HG02938 (cell line): ENCODE measurements at regions not wholly inside any gene's neighbourhood (a gene's known extent, or its start where the extent isn't known, plus 50 kb on each side); places are given as distances from the start of the nearest gene placed in this dataset.

ENCODE experiments used
- ATAC-seq: cut with Tn5 transposase; IDR thresholded peaks from one replicate; pipeline ENCODE4 v1.9.1; 2021; ENCODE audit warnings: mild to moderate bottlenecking, moderate library complexity; ENCODE audit not compliant: unreplicated experiment

DNA sequence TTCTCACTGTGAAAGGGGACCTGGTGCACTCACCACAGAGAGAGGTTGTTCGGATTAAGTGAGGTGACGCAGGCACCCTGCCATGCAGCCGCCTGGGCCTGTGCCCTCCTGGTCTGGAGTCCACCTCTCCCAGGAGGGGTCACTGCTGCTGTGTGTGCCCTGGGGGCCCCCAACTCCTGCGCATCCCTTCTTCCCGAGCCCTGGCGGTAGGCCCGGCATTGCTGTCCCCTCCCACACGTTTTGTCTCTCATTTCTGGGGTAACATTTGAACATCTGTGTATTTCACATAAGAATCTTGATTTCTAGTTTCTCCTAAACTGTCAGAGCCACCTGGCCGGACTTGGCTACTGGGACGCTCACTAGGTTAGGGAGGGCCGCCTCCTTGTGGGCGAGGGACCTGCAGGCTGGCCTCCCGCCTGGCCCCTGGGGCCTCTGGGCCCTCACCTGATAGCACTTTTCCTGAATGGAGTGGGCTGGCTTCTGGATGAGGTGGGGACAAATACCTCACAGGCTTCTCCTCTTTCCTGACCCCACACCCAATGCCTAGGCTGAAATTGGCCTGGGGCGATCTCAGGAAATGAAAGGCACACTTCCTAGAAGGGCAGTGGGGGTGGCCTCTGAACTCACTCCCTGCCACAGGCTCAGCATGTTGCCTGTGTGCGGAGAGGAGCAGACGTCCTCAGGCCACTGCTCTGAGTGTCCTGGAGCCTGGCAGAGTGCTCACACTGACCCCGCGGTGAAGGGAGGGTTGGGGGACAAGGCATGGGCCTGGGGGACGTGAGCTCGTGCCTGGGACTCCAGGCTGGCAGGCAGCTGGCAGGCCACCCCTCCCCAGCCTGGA, 104.2 kb upstream of the PRR23E start:
- no peak for ATAC-seq

DNA sequence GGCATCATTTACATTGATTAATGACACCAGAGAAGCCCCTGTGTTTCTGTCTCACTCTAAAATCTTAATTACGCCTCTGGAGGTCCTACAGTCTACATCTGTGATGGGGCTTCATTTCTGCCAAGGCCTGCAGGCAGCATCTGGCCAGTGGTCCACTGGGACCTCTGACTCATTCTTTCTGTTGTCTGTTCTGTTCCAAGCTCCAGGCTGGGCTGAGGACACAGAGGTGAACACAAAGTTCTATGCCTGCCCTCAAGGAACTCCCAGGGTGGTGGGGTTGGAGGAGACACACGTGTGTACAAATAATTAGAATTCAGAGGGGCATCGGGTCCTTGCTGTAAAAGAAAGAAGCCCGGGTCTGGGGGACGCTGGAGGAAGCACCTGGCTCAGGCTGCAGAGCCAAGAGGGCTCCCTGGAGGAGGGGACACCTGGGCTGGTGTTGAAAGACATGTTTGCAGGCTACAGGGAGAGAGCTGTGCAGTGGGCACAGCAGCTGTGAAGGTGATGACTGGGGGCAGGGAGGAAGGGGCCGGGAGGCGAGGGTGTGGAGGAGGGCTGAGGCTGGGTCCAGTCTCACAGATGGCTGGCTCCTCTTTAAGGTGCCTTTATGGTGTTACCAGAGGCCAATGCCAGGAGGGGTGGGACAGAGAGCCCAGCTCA, 103.3 kb upstream of the PRR23E start:
- no peak for ATAC-seq

DNA sequence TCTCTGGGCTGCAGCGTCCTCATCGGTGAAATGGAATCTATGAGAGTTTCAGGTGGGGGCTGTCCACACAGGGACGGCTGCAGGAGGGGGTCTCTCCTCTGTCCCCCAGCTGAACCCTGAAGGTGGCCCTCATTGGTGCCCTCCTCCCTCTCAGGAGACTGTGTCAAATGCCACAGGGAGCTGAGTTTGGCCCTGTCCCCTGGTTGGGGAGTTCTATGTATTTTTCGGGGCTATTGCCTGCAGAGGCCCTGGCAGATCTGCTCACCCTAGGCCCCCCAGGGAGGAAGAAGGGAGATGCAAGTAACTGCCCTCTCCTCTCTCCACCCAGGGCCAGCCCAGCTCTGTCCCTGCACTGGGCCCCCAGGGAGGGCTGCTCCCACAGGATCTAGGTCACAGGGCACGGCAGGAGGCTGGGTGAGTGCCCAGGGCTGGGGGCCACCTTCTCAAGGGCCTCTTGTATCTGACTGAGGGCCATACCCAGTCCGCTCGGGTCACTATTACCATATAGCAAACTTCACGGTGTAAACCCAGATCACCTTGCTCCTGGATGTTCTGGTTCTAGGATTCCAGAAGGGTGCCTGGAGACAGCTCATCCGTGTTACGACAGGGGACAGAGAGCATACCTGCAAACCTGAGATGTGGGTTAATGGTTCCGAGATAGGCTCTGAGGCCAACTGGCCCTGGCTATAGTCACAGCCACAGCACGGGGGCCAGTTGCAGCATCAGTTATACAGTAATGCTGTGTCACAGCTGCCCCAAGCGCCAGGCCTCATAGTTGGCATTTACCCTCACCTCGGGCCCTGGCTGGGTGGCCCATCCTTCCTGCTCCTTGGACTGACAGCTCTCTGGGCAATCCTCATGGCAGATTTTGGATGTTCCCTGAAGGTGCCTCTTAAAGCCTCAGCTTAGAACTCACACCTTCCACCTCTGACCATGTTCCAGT, 102.4 kb upstream of the PRR23E start:
- ATAC-seq: no peak

DNA sequence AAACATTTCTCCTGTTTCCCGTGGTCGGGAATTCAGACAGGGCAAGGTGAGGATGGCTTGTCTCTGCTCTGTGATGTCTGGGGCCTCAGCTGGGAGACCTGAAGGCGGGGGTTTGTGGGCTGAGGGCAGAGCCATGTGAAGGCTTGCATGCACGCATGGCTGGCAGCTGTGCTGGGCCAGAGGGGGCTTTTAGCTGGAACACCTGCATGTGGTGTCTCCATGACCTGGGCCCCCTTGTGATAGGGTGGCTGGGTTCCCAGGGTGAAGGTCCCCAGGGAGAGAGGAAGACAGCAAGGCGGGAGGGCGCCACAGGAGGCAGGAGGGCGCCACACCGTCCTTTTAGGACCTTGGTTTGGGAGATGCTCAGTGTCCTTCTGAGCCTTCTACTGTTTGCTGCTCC, 101.6 kb upstream of the PRR23E start:
- ATAC-seq: no peak

DNA sequence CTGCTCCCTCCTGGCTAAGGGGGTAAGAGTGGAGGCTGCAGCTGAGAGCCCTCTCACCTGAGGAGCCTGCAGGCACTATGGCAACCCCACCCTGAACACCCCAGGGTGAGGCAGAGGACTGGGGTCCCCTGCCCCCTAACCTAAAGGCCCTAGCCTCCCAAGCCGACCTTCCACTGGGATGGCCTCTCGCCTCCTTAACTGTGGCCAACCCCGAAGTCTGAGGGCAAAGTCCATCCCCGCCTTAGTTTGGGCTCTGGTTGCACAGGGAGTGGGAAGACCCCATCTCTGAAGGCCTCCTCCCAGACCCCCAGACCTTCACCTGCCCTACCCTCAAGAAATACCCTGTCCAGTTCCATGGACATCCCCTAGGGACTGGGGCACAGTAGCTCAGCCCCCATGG, 100.6 kb upstream of the PRR23E start:
- ATAC-seq: no peak

DNA sequence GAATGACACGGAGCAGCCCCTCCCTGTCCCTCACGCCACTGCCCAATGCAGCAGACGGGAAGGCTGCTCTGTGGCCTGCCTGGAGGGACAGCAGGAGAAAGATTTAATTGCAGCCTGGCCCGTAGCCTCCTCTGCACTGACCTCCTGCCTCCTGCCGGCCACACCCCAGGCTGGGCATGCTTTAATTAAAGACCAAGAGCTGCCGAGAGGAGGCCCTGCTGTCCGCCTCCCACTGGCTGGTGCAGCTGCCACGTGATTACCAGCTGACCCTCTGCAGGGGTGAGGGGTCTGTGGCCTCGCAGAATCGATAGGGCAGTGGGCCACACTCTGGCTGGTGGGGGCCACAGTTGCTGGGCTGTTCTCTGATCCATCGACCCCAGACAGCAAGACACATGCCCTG, 100.2 kb upstream of the PRR23E start:
- no peak for ATAC-seq

DNA sequence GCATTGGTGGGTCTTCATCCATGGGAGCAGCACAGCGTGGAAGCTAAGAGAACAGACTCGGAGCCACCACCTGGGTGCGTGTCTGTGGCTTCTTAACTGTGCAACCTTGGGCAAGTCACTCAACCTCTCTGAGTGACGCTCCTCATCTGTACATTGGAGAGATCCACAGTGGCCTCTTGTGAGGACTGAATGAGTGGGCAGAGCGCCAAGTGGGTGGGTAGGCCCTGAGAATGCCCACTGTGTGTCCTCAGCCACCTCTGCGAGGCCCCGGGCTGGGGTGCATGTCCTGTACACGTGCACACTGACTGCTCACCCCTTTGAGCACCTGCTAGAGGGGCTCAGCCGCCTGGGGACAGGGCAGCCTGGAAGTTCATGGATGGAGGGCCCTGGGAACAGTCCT, 99.6 kb upstream of the PRR23E start:
- ATAC-seq: no peak

DNA sequence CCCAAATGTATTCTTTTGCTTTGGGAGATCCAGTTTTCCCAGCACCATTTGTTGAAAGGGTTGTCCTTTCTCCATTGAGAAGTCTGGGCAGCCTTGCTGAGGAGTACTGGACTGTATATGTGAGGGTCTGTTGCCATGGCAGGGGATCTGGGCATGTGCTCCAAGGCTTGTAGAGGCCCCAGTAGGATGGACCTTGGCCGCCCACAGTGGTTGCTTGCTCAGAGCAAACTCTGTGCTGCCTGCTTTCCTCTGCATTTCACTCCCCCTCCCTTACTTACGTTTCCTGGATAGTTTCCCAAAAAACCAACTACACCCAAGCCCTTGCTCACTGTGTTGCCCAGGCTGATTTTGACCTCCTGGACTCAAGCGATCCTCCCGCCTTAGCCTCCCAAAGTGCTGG, 97.2 kb upstream of the PRR23E start:
- ATAC-seq: no peak

DNA sequence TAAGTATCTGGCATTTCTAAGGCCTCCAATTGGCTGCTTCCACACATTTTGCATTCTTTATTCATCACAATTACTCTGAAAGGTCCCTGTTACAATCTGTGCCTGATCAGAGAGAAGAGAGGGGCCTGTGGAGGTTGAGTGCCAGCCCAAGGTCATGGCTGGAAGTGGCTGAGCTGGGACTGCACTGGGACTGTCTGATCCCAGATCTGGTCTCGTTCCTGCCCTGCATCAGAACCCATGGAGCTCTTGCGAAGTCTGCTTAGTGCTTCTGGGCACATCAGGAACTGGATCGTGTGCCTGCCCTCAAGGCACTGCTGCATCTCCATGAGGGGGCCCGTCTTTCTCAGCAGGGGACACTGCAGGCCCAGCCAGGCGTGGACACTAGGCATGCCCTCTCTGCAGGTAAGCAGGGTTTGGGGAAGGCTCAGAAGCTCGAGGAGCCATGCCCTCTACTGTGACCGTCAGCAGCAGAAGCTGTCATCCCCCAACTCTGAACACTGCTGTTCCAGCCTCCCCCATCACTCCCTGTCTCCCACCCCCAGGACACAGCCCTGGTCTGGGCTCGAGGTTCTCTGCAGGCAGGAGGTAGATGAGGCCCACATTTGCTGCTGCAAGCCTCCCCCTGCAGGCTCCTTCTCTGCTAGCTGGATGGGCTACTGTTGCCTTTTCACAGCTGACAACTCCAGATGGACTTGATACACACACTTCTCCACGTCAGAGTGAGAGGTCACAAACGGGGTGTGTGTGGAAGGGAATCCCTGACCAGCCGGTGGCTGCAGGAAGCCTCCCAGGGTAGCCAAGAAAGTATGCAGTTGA, 96.5 kb upstream of the PRR23E start:
- ATAC-seq: no peak

DNA sequence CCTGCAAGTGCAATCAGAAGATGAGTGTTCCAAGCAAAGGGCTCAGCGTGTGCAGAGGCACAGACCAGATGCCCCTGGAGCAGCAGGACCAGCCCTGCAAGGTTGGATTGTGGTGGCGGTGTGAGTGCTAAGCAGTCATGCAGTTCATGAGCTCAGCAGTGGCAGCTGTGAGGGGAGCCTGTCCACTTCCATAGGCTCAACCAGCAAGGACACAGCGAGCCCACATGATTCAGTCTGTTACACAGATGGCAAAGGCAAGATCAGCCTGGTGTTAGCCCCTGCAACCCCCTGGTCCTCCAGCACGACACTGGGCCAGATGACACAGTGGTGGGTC, 95.9 kb upstream of the PRR23E start:
- ATAC-seq: no peak

DNA sequence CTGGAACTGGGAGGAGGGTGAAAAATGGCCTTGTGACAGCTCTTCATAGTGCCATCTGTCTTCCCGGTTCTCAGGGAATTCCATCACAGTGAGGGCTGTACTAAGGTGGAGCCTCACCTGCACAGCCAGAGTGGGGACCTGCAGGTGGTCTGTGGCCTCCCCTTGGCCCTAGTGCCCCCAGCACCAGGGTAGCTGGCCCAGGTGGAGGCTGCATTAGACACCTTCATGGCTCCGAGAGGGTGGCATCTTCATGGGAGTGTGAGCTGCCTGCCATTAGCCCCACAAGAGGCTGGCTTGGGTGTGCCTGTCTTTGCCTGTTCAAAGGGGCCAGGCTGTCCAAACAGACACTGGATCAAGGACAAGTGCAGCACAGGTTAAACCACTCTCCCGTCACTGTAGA, 95.5 kb upstream of the PRR23E start:
- no peak for ATAC-seq

DNA sequence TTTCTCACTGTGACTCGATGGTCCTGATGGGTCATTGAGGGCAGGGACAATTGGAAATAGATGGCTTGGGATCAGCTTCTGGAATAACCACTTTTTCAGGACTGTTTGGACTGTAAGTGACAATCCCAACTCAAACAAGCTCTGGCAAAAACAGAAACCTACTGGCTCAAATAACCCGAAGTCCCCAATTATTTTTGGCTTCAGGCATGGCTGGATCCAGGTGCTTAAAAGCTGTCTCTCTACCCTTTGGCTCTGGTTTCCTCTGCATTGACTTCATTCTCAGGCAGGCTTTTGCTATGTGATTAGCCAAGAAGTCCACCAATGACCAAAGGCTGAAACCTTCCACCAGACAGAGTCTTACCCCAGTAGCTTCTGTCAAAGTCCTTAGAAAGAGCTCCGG, 92.9 kb upstream of the PRR23E start:
- ATAC-seq: no peak

DNA sequence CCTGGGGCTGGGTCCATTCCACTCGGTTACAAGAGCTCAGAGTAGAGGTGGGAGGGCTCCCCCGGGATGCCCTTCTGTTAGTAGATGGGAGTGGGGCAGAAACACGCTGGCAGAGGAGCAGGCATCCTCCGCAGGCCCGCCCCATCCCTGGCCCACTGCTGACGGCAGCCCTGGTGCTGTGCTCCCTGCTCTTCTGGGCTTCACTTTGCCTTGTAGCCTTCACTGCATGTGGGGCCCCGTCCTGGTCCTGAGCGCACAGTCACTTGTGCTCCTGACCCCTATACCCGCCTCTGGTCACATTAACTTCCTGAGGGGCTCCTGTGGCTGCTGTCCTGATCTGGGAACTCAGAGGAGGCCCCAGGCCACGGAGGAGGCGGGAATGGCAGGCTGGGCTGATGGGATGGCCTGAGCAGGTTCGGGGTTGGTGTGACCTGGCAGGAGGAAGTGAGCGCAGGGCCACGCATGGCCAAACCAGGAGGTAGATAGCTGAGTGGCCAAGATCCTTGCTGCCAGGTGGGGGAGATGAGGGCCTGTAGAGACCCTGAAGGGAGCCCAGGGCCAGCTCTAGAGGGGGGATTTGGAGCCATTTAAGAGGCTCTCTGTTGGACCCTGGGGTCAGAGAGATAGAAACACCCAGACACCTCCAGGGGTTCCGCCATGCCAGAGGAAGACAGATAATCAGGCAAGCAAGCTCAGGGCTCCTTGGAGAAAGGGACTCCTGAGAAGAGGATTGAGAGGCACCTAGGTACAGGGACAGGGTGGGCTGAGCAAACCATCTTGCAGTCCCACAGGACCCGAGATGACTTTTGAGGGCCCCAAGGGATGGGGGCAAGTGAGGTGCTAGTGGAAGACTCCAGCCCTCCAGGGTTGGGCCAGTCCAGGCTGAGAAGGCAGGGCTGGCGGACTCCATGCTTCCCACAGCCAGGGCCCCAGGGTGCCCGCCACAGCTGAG, 92.2 kb upstream of the PRR23E start:
- ATAC-seq: no peak

DNA sequence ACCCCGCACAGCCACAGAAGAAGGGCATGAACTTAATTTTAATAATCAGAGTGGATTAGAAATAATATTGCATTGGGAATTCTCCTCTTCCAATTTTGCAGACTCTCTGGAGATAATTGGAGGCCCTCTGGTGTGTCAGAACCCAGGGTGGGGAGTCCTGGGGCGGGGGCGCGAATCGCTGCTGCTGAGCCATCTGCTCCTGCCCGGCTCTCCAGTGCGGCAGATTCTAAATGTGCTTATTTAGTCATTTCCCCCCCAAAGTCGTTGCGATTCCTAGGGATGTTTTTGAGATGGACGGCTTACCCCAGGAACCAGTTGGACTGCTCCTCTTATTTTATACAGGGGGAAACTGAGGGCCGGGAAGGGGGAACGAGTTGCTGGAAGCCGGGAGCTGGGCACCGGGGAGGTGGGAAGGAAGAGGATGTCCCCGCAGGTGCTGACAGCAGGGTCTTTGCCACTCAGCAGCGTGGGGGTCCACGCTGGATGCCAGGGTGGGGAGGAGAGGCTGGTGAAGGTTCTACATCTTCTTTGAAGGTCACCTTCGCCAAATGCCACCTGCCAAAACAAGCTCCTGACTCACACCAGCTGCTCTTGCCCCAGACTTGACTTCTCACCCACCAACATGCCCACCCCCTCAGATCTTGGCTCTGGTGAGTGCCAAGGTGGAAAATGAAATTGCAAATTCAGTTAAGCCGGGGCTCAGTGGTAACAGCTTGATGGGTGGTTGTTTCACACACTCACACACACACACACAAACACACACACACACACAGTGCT, 91.3 kb upstream of the PRR23E start:
- ATAC-seq: no peak

DNA sequence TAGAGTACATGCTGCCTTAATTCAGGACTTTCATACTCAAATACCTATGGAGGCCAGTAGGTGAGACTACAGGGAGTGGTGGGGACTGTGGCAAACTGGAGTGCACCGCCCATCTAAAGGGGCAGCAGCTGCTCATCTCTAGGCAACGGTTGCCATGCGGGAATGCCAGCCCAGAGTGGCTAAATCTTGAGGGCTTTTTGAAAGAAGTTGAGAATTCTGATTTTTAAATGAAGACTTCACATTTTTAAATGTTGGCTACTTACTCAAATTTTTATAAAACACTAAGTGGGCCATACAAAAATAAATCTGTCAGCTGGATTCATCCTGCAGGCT, 90.8 kb upstream of the PRR23E start:
- no peak for ATAC-seq

DNA sequence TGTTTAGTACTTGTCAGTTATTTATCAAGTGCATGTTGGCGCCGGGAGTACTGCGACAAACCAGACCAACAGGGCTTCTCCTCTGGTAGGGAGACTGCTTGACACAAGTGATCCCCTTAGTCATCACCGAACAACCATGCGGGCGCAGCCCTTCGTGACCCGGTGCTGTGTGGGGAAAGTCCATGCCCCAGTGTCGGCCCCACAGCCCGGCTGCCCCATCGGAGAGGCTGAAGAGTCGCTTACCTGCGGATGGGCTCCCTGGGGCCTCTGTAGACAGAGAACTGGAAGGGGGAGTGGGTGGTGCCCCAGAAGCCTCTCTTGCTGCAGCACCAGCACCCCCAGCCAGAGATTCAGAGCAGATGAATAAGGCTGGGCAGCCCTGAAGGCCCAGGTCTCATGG, 90.3 kb upstream of the PRR23E start:
- no peak for ATAC-seq

DNA sequence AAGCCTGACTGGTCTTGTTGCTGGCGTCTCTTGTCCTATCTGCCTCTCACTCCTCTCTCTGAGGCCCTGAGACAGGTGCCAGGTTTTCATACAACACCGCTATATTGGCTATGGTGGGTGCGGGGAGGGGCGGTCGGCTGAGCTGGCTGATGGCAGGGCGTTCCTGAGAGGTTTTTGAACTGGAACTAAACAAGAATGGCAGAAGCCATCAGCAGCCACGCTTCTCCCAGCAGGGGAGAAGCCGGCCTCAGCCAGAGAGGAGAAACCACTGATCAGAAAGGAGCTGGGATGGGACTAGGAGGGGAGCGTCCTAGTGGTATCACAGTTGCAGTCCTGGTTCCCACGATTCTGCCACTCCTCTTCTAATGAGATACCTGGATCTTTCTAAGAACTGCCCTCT, 89.9 kb upstream of the PRR23E start:
- no peak for ATAC-seq

DNA sequence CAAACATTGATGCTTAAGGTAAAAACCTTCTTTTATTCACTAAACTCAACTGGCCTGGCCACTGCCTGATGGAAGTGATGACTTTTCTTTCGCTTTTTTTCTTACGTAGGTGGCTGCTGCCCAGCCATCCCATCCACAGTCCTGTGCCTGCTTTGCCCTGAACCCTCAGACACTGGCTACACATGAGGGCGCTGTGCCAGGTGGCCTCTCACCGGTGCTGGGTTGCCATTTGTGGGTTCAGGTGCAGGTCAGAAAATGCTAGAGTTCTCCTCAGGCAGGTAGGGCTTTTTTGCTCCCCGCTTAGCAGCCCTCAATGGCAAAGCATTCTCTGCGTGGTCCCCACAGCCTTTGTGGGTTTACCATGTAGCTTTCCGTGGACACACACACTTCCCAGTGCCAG, 88.3 kb upstream of the PRR23E start:
- no peak for ATAC-seq

DNA sequence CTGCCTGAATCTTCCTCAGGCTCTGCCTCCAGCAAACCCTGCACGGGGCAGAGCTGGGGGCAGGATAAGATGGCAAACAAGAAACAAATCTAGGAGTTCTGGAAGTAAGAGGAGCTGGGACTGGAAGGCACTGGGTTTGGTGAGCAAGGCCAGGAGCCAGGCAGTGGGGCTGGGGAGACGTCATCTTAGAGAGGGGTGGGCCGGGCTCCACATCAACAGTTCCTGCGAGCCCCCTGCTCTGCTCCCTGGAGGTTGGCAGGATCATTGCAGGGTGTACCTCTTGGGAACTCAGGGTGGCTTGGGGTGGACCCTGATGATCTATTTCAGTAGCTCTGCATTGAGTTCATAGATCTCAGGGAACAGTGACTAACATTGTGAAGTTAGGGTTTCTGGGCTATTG, 87.3 kb upstream of the PRR23E start:
- no peak for ATAC-seq
